ENCODE measurements at regions not wholly inside any gene's neighbourhood (a gene's known extent, or its start where the extent isn't known, plus 50 kb on each side); places are given as distances from the start of the nearest gene placed in this dataset.

DNA sequence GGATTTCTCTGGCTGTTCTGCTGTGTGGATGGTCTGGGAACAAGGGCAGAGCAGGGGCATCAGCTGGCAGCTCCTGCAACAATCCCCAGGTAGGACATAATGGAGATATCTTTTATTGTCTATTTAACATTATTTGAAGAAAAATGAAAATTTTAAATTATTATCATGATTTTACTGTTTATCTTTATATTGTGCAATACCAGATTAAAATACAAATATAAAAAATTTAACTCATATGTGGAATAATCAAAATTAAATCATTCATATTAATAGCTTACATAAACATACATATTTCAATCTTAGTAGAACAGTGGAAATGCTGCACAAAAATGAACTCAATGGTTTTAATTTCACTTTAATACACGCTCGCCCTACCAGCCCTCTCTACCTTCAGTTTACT, 70.6 kb upstream of the FAM110C start:
- TF ChIP-seq CTCF (IDR thresholded peaks at IDR 0.05) (no peak), POLR2A (IDR thresholded peaks at IDR 0.05) (no peak)

All from heart left ventricle (tissue), 13 donors.